ENCODE measurements at regions not wholly inside any gene's neighbourhood (a gene's known extent, or its start where the extent isn't known, plus 50 kb on each side); places are given as distances from the start of the nearest gene placed in this dataset.

GRCh38 chr7:97307521-97308108 is 190.1 kb downstream of the SDHAF3 start:
- TF ChIP-seq CTCF (IDR thresholded peaks at IDR 0.05): no peak
- no peak for TF ChIP-seq EP300 (IDR thresholded peaks at IDR 0.05)
